ENCODE measurements at regions not wholly inside any gene's neighbourhood (a gene's known extent, or its start where the extent isn't known, plus 50 kb on each side); places are given as distances from the start of the nearest gene placed in this dataset.

DNA sequence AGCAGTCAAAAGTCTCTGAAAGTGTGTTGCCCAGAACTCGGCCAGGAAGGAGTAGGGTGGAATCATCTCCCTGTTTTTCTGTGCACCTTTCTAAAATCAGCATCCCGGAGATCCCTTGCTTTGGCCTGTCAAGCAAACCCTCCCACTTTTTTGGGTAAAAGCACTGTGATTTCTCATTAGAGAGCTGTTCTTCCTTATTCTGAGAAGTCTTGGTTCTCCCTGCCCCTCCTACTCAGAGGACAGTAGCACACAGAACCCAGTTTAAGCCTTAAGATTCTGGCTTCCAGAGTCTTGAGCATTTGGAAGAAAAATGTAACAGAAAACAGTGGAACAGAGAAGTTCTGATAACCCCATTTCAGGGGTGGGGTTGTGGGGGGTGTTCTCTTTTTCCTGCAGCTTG, 52.6 kb upstream of the KATNAL1 start:
- H3K9me3 Mint-ChIP-seq, result no peaks in the 10 kb centered on the region
- ChIA-PET CTCF (no interaction called here), POLR2A (interaction anchor here (0.6 kb wide), 1 partner anchor 202 kb away, joined by 3 read pairs; no protein-coding TSS in a partner anchor)
- Histone ChIP-seq H3K27ac (ENCODE audit: low read depth, low read length) (no peak overlapping the region), H3K27me3 (ENCODE audit: control insufficient read depth in 2 of 2, insufficient read depth in 2 of 2, low read length in 2 of 2) (no peaks in the 10 kb centered on the region), H3K9me3 (ENCODE audit: control insufficient read depth in 2 of 3, low read length in 3 of 3) (no peaks in the 10 kb centered on the region), H3K4me3 (ENCODE audit: low read length) (no peak overlapping the region), H3K36me3 (ENCODE audit: control insufficient read depth in 2 of 3, insufficient read depth in 3 of 3, low read length in 3 of 3) (no peaks in the 10 kb centered on the region), H3K4me1 (ENCODE audit: control insufficient read depth in 2 of 2, insufficient read depth in 2 of 2, low read length in 2 of 2) (peaks cover 0 to 4% of the 10 kb centered on the region in 2 donors)
- no peaks in the 10 kb centered on the region for H3K27me3 Mint-ChIP-seq
- no peak for DNase-seq
- H3K27ac Mint-ChIP-seq, result peak overlapping the region in 1 of 9 donors; percentile 10
- H3K36me3 Mint-ChIP-seq, result peaks cover 7 to 50% (median 9%) of the 10 kb centered on the region in 5 donors
- ATAC-seq, result no peak
- intact Hi-C loops (cut with micrococcal nuclease), result no loop called here
- H3K4me1 Mint-ChIP-seq, result peaks cover 5 to 46% (median 22%) of the 10 kb centered on the region in 7 donors
- H3K4me3 Mint-ChIP-seq, result no peak overlapping the region

DNA sequence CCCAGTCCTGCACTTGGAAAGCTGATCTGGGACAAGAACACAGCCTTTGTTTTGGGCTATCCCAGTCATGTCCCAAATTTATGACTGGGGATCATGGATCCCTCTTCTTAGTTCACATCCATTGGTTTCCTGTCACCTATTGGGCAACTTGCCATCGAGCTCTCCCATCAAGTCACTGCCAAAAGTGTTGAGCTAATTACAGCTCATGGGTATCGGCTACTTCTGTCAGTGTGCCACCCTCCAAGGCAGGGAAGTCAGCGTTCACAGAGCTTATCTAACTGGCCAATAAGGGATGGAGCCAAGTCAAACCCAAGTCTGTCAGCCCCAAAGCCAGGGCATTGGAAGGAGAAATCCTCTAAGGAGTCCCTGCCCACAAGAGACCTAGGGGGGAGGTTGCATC, 53.2 kb upstream of the KATNAL1 start:
- intact Hi-C loops (cut with micrococcal nuclease), result no loop called here
- no peaks in the 10 kb centered on the region for H3K9me3 Mint-ChIP-seq
- no peak for ATAC-seq
- H3K27ac Mint-ChIP-seq, result no peak overlapping the region
- Histone ChIP-seq H3K4me1 (ENCODE audit: control insufficient read depth in 2 of 2, insufficient read depth in 2 of 2, low read length in 2 of 2) (peaks cover 0 to 4% of the 10 kb centered on the region in 2 donors), H3K9me3 (ENCODE audit: control insufficient read depth in 2 of 3, low read length in 3 of 3) (no peaks in the 10 kb centered on the region), H3K27ac (ENCODE audit: low read depth, low read length) (no peak overlapping the region), H3K36me3 (ENCODE audit: control insufficient read depth in 2 of 3, insufficient read depth in 3 of 3, low read length in 3 of 3) (no peaks in the 10 kb centered on the region), H3K27me3 (ENCODE audit: control insufficient read depth in 2 of 2, insufficient read depth in 2 of 2, low read length in 2 of 2) (no peaks in the 10 kb centered on the region), H3K4me3 (ENCODE audit: low read length) (no peak overlapping the region)
- H3K4me3 Mint-ChIP-seq, result no peak overlapping the region
- no peak for DNase-seq
- ChIA-PET CTCF (no interaction called here), POLR2A (interaction anchor here (1.0 kb wide), 1 partner anchor 10 kb away, joined by 4 read pairs; no protein-coding TSS in a partner anchor)
- H3K36me3 Mint-ChIP-seq, result peaks cover 10 to 54% (median 13%) of the 10 kb centered on the region in 5 donors
- H3K4me1 Mint-ChIP-seq, result peaks cover 2 to 44% (median 20%) of the 10 kb centered on the region in 7 donors
- no peaks in the 10 kb centered on the region for H3K27me3 Mint-ChIP-seq

- POLR2A ChIA-PET, result interaction anchor here (0.8 to 1.0 kb wide), 2 partner anchors 10 to 12 kb away, joined by 3 read pairs; no protein-coding TSS in a partner anchor
- Histone ChIP-seq H3K27ac (ENCODE audit: low read depth, low read length) (no peak overlapping the region), H3K9me3 (ENCODE audit: control insufficient read depth in 2 of 3, low read length in 3 of 3) (no peaks in the 10 kb centered on the region), H3K36me3 (ENCODE audit: control insufficient read depth in 2 of 3, insufficient read depth in 3 of 3, low read length in 3 of 3) (peaks cover 0 to 2% (median 0%) of the 10 kb centered on the region in 3 experiments), H3K4me3 (ENCODE audit: low read length) (no peak overlapping the region), H3K4me1 (ENCODE audit: control insufficient read depth in 2 of 2, insufficient read depth in 2 of 2, low read length in 2 of 2) (no peaks in the 10 kb centered on the region), H3K27me3 (ENCODE audit: control insufficient read depth in 2 of 2, insufficient read depth in 2 of 2, low read length in 2 of 2) (no peaks in the 10 kb centered on the region)
- Mint-ChIP-seq H3K4me1 (peaks cover 0 to 44% (median 18%) of the 10 kb centered on the region in 7 donors), H3K9me3 (no peaks in the 10 kb centered on the region), H3K4me3 (no peak overlapping the region), H3K27me3 (no peaks in the 10 kb centered on the region), H3K36me3 (peaks cover 12 to 62% (median 15%) of the 10 kb centered on the region in 5 donors), H3K27ac (no peak overlapping the region)
- CTCF ChIA-PET, result no interaction called here
- intact Hi-C loops (cut with micrococcal nuclease), result no loop called here
- no peak for DNase-seq
- no peak for ATAC-seq
Observed at GRCh38 chr13:30362005-30362788, 54.8 kb upstream of the KATNAL1 start.

DNA sequence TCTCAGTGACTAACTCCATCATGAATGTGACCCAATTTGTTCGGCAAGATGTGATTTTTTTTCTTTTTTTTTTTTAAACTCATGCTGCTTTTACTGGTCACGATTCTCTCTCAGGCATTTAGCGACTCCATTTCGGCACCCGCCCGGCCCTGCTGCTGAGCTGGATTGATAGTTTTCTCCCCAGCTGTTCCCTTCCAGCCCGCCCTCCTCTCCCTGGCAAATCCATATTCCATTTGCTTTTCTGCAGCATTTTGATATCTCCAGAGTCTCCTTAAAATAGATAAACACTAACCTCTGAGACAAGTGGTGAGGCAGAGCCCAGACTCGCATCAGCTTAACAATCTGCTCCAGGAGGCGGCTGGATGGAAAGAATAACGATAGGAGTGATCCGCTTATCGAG, 55.5 kb upstream of the KATNAL1 start:
- H3K4me1 Mint-ChIP-seq, result peaks cover 0 to 41% (median 19%) of the 10 kb centered on the region in 7 donors
- intact Hi-C loops (cut with micrococcal nuclease), result no loop called here
- no peak overlapping the region for H3K27ac ChIP-seq (ENCODE audit: low read depth, low read length)
- no peaks in the 10 kb centered on the region for H3K9me3 ChIP-seq (ENCODE audit: control insufficient read depth in 2 of 3, low read length in 3 of 3)
- no peak for DNase-seq
- H3K4me3 Mint-ChIP-seq, result no peak overlapping the region
- H3K9me3 Mint-ChIP-seq, result no peaks in the 10 kb centered on the region
- H3K4me3 ChIP-seq (ENCODE audit: low read length), result no peak overlapping the region
- peaks cover 0 to 6% (median 0%) of the 10 kb centered on the region in 3 experiments for H3K36me3 ChIP-seq (ENCODE audit: control insufficient read depth in 2 of 3, insufficient read depth in 3 of 3, low read length in 3 of 3)
- no peaks in the 10 kb centered on the region for H3K27me3 ChIP-seq (ENCODE audit: control insufficient read depth in 2 of 2, insufficient read depth in 2 of 2, low read length in 2 of 2)
- H3K27ac Mint-ChIP-seq, result no peak overlapping the region
- ChIA-PET CTCF (no interaction called here), POLR2A (interaction anchor here (0.8 to 1.0 kb wide), 2 partner anchors 9 to 12 kb away, joined by 3 read pairs; no protein-coding TSS in a partner anchor)
- no peaks in the 10 kb centered on the region for H3K4me1 ChIP-seq (ENCODE audit: control insufficient read depth in 2 of 2, insufficient read depth in 2 of 2, low read length in 2 of 2)
- ATAC-seq, result no peak
- no peaks in the 10 kb centered on the region for H3K27me3 Mint-ChIP-seq
- H3K36me3 Mint-ChIP-seq, result peaks cover 11 to 64% (median 12%) of the 10 kb centered on the region in 5 donors

GRCh38 chr13:30363725-30364124, 56.4 kb upstream of the KATNAL1 start:
- no peaks in the 10 kb centered on the region for H3K27me3 Mint-ChIP-seq
- H3K9me3 ChIP-seq (ENCODE audit: control insufficient read depth in 2 of 3, low read length in 3 of 3), result no peaks in the 10 kb centered on the region
- no peak overlapping the region for H3K4me3 ChIP-seq (ENCODE audit: low read length)
- no peaks in the 10 kb centered on the region for H3K27me3 ChIP-seq (ENCODE audit: control insufficient read depth in 2 of 2, insufficient read depth in 2 of 2, low read length in 2 of 2)
- no peaks in the 10 kb centered on the region for H3K9me3 Mint-ChIP-seq
- H3K4me1 ChIP-seq (ENCODE audit: control insufficient read depth in 2 of 2, insufficient read depth in 2 of 2, low read length in 2 of 2), result peaks cover 2 to 3% of the 10 kb centered on the region in 2 donors
- H3K36me3 Mint-ChIP-seq, result peaks cover 11 to 68% (median 12%) of the 10 kb centered on the region in 5 donors
- no peak overlapping the region for H3K27ac Mint-ChIP-seq
- DNase-seq (no peak), ATAC-seq (no peak)
- CTCF ChIA-PET, result interaction anchor here (0.6 kb wide), 1 partner anchor 43 kb away, joined by 4 read pairs; no protein-coding TSS in a partner anchor
- H3K36me3 ChIP-seq (ENCODE audit: control insufficient read depth in 2 of 3, insufficient read depth in 3 of 3, low read length in 3 of 3), result peaks cover 0 to 6% (median 0%) of the 10 kb centered on the region in 3 experiments
- peaks cover 3 to 44% (median 24%) of the 10 kb centered on the region in 7 donors for H3K4me1 Mint-ChIP-seq
- H3K27ac ChIP-seq (ENCODE audit: low read depth, low read length), result no peak overlapping the region
- intact Hi-C loops (cut with micrococcal nuclease), result no loop called here
- H3K4me3 Mint-ChIP-seq, result no peak overlapping the region
- POLR2A ChIA-PET, result no interaction called here

GRCh38 chr13:30364133-30364532, 56.8 kb upstream of the KATNAL1 start:
- ChIA-PET CTCF (no interaction called here), POLR2A (no interaction called here)
- DNase-seq (no peak), ATAC-seq (no peak)
- intact Hi-C loops (cut with micrococcal nuclease), result no loop called here
- Histone ChIP-seq H3K4me1 (ENCODE audit: control insufficient read depth in 2 of 2, insufficient read depth in 2 of 2, low read length in 2 of 2) (peaks cover 5 to 6% of the 10 kb centered on the region in 2 donors), H3K9me3 (ENCODE audit: control insufficient read depth in 2 of 3, low read length in 3 of 3) (no peaks in the 10 kb centered on the region), H3K27ac (ENCODE audit: low read depth, low read length) (no peak overlapping the region), H3K27me3 (ENCODE audit: control insufficient read depth in 2 of 2, insufficient read depth in 2 of 2, low read length in 2 of 2) (no peaks in the 10 kb centered on the region), H3K4me3 (ENCODE audit: low read length) (no peak overlapping the region), H3K36me3 (ENCODE audit: control insufficient read depth in 2 of 3, insufficient read depth in 3 of 3, low read length in 3 of 3) (peaks cover 0 to 6% (median 0%) of the 10 kb centered on the region in 3 experiments)
- Mint-ChIP-seq H3K27ac (no peak overlapping the region), H3K9me3 (no peaks in the 10 kb centered on the region), H3K36me3 (peaks cover 11 to 70% (median 12%) of the 10 kb centered on the region in 5 donors), H3K4me1 (peaks cover 8 to 48% (median 28%) of the 10 kb centered on the region in 7 donors), H3K4me3 (no peak overlapping the region), H3K27me3 (no peaks in the 10 kb centered on the region)

Measured in naive thymus-derived CD4-positive, alpha-beta T cell (primary cell).